HG03565 (cell line): ENCODE measurements at regions not wholly inside any gene's neighbourhood (a gene's known extent, or its start where the extent isn't known, plus 50 kb on each side); places are given as distances from the start of the nearest gene placed in this dataset.

Experiments
- ATAC-seq: cut with Tn5 transposase; IDR thresholded peaks from one replicate; pipeline ENCODE4 v1.9.1; 2021; ENCODE audit warnings: mild to moderate bottlenecking, moderate library complexity; ENCODE audit not compliant: unreplicated experiment

DNA sequence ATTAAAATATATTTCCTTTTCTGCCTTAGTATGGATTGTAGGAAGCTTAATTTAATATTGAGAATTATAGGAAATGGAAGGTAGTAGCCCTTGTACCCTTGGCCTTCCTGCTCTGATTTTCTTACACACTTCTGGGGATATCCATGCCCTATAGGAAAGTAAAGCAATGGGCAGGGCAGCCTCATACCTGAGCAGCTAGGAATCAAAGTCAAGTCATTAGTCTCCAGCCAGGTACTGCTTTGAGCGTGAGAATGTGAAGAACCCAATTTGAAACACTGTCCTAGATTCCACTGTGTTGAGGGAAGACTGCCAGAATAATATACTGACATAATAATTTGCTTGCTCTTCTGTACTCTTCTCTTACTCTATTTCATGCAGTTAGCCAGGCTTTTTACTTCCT, 51.0 kb upstream of the L3MBTL3 start:
- ATAC-seq: no peak

DNA sequence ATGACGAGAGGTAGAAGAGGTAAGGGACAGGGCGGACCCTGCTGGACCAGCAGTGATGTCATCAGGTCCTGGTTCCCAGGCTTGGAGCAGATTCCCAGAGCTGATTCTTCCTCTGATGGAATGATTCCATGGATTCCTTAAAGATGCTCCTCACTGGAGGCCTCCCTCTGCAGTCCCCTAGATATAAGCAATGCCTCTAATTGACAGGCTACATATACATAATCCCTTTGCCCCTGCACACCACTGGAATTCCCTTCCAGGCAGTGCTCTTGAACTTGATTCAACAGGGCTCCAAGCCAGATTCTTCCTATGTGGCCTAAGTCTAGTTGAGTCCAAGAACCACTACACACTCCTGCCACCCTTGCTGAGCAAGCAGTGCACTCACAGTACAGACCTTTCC, 52.3 kb upstream of the L3MBTL3 start:
- no peak for ATAC-seq

DNA sequence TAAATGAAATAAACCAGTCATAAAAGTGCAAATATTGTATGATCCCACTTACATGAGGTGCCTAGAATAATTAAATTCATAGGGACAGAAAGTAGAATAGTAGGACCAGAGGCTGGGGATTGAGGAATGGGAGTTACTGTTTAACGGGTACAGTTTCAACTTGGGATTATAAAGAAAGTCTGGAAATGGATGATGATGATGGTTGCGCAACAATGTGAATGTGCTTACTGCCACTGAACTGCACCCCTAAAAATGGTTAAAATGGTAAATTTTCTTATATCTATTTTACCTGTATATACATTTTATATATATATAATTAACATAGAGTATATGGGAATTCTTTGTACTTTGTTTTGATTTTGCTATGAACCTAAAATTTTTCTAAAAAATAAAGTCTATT, 53.3 kb upstream of the L3MBTL3 start:
- ATAC-seq: no peak

DNA sequence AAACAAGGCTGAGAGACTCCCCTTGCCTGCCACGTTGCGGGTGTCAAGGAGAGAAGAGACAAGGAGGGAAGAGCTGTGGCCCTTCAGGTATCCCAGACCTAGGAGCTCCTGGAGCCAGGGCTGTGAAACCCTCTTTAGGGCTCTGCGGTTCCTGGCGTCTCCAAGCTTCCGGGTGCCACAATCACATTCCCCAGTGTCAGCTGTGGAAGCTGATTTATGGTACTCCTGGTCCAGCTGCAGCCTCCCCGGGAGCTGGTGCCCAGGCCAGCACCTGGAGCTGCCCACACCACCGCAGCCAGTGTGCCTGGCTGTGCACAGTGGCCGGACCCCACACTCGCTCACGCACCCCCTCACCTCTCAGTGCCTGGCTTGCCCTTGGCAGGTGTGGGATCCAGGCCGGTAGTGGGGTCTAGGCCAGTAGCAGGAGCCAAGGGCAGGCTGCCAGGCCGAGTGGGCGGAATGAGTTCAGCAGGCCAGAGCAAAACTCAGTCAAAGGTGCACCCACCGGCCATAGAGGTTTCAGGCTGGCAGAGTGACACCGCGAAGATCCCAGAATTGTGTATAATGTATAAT, 58.9 kb upstream of the L3MBTL3 start:
- no peak for ATAC-seq

DNA sequence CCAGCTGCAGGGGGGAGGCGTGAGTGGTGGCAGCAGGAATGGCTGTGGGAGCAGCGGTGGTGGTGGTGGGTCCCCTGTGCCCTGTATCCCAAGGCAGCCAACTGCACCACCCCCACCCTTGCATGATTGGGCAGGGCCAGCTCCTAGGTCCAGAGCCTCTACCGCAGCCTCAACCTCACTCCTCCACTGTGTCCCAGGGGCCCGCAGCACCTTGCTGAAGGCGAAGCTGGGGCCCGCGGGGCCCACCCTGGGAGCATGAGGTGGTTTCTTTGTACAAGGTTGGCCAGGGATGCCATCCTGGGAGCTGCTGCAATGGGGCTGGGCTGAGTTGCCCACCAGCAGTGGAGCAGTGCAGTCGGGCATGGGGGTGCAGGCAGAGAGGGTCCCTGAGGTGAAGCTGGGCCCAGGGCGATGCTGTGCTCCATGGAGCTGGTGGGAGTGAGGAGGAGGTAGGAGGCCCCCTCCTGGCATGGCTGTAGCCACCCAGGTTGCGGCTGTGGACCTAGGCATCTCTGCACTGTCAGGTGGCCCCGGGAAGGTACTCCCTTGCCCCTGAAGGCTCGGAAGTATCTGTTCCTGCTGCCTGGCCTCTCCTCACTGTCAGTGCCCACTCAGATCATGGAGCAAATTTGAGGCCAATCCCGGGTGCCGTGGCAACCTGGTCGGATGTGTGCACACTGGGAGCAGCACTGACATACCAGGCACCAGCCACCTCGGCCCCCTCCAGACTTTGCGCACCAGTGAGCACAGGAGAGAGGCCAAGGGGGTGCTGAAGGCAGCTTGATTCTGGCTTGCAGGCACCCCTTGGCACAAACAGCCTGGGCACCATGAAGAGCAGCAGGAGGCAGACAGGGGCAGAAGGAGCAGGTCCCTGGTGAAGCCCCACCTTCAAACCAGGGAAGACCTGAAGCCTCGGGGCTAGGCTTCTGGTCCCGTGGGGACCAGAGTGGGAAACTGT, 60.2 kb upstream of the L3MBTL3 start:
- ATAC-seq: no peak

DNA sequence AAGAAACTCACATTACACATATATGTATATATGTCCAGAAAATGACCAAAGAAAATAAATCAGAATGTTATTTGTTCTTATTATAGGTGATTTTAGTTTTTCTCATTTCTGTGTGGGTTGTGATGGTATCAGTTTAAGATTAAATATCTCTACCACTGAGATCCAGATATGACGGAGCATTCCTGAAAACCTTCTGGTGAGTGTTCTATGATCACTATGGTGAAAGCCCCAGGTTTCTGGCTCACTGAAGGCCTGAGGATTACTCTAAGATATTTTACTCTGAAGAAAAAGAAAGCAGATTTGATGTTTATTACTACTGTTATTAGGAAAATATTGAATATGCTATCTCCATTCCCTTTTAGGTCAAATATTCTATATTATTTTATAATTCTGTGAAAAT, 62.8 kb upstream of the L3MBTL3 start:
- ATAC-seq: no peak

DNA sequence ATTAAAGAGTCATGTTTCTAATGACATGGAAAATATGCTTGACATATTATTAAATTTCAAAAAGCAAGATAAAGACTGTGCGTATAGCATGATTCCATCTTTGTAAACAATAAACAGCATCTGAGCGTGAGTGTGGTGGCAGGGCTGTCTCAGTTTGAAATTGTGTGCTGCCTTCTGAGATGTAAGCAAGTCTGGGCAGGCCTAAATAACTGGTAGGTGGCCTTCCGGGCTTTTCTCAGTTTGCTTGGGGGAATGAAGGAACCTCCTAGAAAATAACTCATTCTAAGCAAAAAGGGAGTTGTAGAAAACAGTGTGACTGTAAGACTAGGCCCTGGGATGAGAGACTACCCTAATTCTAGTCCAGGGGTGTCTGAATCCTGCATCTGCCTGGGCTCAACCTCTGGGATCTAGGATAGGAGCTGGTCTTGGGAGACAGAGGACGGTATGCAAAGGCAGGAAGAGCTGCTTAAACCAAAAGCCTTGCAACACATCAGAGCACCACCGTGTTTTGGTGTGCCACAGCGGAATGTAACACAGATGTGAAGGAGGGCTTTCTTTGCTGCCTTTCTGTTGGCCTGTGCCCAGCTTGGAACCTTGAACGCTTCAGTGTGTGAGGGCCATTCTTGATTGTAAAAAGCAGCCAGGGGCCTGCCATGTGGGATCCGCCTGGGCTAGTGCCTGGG, 63.5 kb upstream of the L3MBTL3 start:
- ATAC-seq: no peak

DNA sequence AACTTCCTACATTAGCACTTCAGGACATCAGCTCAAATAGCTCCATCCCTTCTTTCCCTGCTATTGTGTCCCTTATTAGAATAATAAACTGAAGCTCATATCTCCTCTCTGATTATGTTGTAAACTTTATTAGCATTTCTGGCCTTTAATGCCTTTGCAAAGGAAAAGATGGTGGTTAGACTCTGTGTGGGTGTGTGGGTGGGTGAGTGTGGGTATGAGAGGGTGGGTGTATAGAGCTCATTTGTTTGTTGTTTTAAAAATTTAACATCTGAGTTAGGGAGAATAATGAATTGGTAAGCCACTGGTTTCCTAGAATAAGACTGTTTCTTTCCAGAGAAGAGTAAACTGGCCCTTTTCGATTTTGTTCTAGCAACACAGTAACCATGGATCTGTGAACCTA, 70.6 kb upstream of the L3MBTL3 start:
- no peak for ATAC-seq

DNA sequence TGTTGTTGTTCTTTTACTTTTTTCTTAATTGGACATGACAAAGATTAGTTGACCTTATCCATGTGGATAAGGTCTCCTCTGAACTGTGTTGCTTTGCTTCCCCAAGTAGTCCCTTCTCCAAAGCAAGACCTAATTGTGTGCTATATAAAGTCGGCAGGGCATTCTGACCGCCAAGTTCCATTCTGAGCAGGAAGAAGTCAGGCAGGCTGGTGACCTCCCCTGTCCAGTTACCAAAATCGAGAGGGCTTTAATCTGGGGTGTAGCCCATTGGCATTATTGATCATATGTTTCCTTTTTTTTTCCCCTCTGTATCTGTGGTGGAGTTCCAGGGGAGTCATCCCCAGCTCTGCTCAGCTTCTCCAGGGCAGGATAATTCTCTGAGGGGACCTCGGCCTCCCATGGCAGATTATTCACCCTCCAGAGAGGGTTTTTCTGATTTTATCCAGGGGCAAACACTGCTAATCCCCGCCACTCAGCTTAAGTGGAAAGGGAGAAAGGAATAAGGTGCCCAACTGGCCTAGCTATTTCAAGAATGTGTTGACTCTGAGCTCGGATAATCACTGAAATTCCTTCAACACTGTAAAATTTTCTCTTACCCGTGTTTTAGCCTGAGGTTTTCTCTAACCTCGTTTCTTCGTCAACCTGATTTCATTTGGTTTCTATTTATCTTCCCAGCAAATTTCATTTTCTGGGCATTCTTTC, 71.8 kb upstream of the L3MBTL3 start:
- no peak for ATAC-seq

DNA sequence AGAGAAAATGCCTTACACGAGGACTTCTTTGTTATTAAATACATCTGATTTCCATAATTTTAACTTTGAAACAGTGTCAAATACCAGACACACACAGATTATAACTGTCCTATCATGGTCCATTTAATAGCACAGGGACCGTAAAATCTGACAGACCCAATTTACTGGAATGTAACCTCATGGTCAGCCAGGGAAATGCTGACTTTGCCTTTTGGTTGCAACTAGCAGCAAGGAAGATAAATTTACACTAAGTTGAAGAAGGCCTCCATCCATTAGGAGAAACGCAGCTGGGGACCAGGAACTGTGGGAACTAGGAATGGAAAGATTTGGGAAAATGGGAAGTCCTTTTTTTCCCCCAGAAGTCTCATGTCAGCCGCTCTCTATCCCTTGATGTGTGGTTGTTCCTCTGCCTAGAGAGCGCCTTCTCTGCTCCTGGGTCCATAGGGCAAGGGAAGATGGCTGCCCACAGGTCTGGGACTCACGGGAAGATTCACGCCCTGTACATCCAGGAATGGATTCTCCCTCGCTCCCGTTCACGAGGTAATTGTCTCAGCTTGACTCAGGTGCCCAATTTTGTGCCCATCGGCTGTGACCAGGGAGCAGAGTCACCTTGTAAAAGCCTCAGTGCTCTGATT, 74.6 kb upstream of the L3MBTL3 start:
- ATAC-seq: no peak

DNA sequence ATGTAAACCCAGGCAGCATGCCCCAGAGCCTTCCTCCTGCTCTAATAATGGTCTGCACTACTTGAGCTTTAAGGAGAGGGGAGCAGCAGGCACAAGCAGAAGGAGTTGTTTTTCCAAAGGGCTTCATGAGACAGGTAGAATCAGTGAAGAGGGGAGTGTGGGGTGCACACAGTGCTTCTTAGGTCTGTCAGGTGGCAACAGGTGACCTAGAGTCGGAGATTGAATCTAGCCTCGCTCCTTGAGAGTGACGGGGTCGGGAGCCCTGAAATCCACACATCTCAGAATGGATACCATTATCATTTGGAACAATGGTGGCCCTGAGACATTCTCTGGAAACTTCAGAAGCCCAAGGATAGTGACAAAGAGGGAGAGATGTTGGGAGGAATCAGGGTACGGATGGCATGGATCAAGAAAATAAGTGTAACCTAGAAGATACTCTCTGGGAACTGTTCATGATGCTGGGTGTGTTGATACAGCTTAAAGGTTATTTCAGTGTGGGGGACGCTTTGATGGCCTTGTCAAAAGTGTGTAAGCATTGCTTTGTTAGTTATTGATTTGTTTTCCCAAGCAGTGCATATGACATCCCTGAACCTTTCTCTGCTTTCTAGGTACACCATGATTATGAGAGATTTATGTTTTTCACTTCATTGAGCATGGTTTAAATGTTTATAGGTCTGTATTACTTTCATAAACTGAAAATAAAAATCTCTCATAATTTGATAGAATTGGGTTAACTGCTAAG, 77.8 kb upstream of the L3MBTL3 start:
- no peak for ATAC-seq

DNA sequence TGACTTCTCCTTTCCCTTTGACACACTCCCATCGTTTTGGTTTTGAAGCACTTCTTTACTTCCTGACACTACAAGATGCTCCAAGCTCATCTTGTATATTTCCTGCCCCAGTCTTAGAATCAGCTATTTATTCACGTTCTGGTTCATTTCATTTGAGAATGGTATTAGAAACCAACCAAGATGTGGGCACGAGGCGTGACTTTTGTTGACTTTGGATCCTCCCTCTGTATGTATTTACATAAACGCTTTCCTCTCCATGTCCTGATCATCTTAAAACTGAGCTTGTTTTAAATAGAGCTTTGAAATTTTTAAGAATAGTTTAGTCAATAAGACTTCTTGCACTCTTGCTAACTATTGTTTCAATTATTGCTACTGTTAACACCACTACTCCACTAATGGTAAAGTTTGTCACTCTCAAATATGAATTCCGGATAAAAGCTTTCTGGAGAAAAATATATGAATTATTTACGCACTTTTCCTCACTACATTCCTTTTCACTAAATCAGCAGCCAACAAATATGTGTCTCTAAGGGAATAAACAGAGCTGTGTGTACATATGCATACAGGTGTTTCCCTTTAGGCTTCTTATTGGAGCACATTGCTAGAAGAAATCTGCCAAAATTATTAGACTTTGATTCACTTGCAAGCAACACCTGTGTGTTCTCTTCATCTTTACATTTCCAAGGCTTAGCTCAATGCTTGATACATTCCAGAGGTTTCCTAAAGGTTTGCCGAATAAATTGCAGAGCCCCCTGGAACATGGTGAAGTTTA, 77.3 kb upstream of the TMEM244 start:
- no peak for ATAC-seq

DNA sequence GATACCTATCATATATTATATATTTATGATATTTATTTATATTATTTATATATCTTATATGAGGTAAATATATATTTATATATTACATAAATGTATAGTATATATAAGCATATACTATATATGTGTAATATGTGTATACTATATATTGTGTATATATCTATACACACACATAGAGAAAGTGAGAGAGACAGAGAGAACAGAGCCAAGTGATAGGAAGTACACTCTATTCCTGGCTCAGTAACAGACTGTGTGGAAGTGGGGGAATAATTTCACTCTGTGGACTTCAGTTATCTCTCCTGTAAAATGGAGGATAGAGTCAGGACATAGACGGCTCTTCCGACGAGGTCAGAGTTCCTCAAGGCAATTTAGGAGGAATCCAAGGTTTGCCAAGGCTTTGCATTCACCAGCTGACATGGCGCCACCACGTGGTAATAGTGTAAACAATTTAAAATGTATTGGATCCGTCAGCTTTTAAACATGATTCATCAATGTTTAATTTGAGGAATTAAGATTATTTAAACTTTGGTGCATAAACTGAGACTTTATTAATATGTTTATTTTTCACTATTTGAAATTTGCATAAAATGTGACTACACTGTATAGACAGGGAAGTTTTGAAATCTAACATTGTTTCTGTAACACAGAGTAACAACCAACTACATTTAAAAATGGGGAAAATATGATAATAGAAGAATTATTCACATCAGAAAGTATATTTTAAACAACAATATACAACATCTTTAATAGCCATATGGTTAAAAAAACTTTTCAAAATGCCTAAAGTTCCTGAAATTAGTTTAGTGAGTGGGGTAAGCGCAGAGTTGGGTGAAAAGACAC, 75.4 kb upstream of the TMEM244 start:
- ATAC-seq: peak; percentile 43

DNA sequence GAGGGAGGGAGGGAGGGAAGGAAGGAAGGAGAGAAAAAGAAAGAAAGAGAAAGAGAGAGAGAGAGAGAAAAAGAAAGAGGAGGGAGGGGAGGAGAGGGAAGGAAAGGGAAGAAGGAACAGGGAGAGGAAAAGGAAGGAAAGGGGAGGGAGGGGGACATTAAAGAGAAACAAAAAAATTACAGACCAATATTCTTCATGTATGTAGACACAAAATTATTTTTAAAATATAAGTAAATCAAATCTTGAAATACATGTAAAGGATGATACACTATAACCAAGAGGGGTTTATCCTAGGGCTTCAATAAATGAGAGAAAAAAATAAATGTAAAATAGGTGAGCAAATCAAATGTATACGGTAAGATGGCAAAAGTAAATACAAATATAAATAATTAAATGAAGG, 71.2 kb upstream of the TMEM244 start:
- no peak for ATAC-seq

DNA sequence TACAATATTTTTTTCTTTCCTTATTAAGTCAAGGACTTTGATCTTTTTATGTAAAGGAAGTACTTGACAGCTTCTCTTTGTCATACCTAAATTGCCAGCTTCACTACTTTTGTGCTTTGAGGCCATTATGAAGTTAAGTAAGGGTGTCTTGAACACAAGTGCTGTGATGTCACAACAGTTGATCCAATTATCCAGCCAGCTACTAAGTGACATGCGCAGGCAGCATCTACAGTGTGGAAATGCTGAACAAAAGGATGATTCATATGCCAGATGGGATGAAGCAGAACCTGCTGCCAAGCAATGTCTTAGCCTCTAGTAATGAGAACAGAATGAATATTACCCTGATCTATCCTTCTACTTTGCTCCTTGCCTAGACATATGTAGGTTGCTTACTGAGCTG, 68.3 kb upstream of the TMEM244 start:
- ATAC-seq: no peak

DNA sequence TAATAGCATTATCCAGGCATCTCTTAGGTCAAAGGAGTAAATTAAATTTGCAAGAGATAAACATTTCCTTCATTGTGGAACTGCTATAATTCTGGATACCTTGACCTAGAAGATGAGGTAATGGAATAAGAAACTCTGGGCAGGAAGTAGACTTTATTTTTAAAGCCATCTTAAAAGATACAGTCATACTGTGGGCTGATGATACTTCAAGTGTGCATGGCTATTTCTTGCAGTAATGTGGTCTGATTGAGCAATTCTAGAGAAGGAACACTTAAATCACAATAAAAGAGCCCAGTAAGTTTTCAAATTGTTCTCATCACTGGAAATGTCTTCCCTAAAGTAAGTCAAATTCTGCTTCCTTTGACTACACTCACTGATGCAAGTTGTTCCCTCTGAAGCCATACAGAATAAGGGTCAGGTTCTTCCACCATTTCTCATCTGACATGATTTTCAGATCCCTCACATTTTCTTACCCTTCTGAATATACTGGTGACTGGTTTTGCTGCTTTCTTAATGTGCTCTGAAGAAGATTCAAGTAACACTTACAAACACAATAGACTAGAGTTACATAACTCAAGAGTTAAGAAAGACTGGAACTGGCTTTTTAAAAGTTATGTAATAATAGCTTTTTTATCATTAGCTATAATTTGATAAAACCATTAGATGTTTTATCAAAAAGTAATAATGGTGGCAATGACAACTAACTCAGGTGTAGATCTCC, 62.6 kb upstream of the TMEM244 start:
- no peak for ATAC-seq

DNA sequence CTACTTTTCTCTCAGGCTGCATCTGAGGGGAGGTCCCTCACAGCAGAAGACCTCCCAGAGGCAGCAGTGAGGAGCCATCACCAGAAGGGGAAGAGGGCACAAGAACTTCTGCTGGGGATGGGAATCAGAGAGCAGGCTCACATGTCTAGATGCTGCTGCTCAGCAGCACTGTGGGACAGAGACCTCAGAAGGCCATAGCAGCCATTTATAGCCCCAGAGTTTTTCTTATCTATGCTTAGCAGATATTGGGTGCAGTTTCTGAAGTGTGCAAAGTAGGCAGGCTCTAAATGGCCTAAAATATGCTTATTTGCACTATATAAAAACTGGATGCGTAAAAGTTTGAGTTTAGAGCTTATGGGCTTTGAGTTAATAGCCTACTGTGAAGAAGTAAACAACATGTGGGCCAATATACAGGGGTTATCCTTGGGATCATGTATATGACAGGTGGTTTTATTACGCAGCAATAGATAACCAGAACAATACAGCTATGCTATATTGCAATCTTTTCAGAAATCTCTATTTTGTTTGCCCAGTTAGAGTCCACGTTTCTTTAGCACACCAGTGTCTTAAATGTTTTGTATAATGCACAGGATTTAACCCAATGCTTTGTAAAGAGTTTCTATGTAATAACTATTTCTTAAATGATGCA, 60.2 kb upstream of the TMEM244 start:
- ATAC-seq: no peak
